SK-N-SH (cell line): ENCODE measurements at regions not wholly inside any gene's neighbourhood (a gene's known extent, or its start where the extent isn't known, plus 50 kb on each side); places are given as distances from the start of the nearest gene placed in this dataset.

Experiments used
- CTCF ChIA-PET: fragments of 300-600, 350-600 bp; formaldehyde crosslinking; extraction: SDS; loops from one replicate; lab custom pipeline; 2021; lab: Yijun Ruan, JAX
- POLR2A ChIA-PET: fragments of 350-600 bp; sonication (Branson Sonifier 250); formaldehyde crosslinking; extraction: SDS; loops from one replicate; lab custom pipeline; 2020; ENCODE audit warnings: antibody characterized with exemption, inconsistent platforms; lab: Yijun Ruan, JAX
- DNase-seq: peaks from one replicate; pipeline ENCODE4 v3.0.0; 2012
- H2AFZ ChIP-seq: fragments of 200-600 bp; sonication (generic); 2 replicates; pipeline ENCODE4 v1.8.1; 2016; ENCODE audit warnings: antibody characterized with exemption, mild to moderate bottlenecking, low read depth
- H3F3A ChIP-seq: fragments of 200-600 bp; sonication (generic); replicated peaks from 2 replicates; pipeline ENCODE3; 2016; ENCODE audit warnings: antibody characterized with exemption, mild to moderate bottlenecking; ENCODE audit not compliant: insufficient read depth
- H3K27ac ChIP-seq, 2 experiments: fragments of 200-500 bp in 1 of 2; fragments of 200-600 bp in 1 of 2; sonication (Bioruptor generic) in 1 of 2; sonication (generic), shearing (Covaris generic) in 1 of 2; 2 replicates each; pipeline versions ENCODE4 v1.5.1 to v1.6.1; 2014 to 2016; ENCODE audit warnings: low read depth in 2 of 2, inconsistent platforms in 1 of 2, low read length in 1 of 2, mild to moderate bottlenecking in 1 of 2, mixed read lengths in 1 of 2
- H3K27me3 ChIP-seq: fragments of 200-600 bp; sonication (generic), shearing (Covaris generic); 2 replicates; pipeline ENCODE4 v1.6.1; 2016; ENCODE audit warnings: mixed run types; ENCODE audit not compliant: insufficient read depth
- H3K36me3 ChIP-seq, 2 experiments: fragments of 200-500 bp in 1 of 2; fragments of 200-600 bp in 1 of 2; sonication (Bioruptor generic) in 1 of 2; sonication (generic) in 1 of 2; replicated peaks in 1 of 2; 2 replicates each; pipeline versions ENCODE3 to v1.5.1; 2014 to 2016; ENCODE audit warnings: low read length in 1 of 2, mild to moderate bottlenecking in 1 of 2; ENCODE audit not compliant: insufficient read depth in 2 of 2, control insufficient read depth in 1 of 2
- H3K4me1 ChIP-seq, 2 experiments: fragments of 200-500 bp in 1 of 2; fragments of 200-600 bp in 1 of 2; sonication (Bioruptor generic) in 1 of 2; sonication (generic), shearing (Covaris generic) in 1 of 2; 2 replicates each; pipeline versions ENCODE4 v1.5.1 to v1.6.1; 2014 to 2016; ENCODE audit warnings: low read depth in 1 of 2, low read length in 1 of 2, mixed run types in 1 of 2; ENCODE audit not compliant: insufficient read depth in 2 of 2, control insufficient read depth in 1 of 2
- H3K4me2 ChIP-seq: fragments of 200-600 bp; sonication (generic), shearing (Covaris generic); 2 replicates; pipeline ENCODE4 v1.6.1; 2017; ENCODE audit warnings: mixed run types
- H3K4me3 ChIP-seq, 2 experiments: fragments of 200-500 bp in 1 of 2; fragments of 200-600 bp in 1 of 2; sonication (Bioruptor generic) in 1 of 2; sonication (generic), shearing (Covaris generic) in 1 of 2; 2 replicates each; pipeline versions ENCODE4 v1.5.1 to v1.8.1; 2014 to 2016; ENCODE audit warnings: low read depth in 2 of 2, inconsistent platforms in 1 of 2, low read length in 1 of 2, mild to moderate bottlenecking in 1 of 2, mixed read lengths in 1 of 2, moderate library complexity in 1 of 2
- H3K79me2 ChIP-seq: fragments of 200-600 bp; sonication (generic); 2 replicates; pipeline ENCODE4 v1.8.1; 2017; ENCODE audit warnings: mild to moderate bottlenecking; ENCODE audit not compliant: insufficient read depth
- H3K9ac ChIP-seq: fragments of 200-600 bp; sonication (generic); 2 replicates; pipeline ENCODE4 v1.6.1; 2017; ENCODE audit warnings: mixed run types
- H3K9me2 ChIP-seq: fragments of 200-600 bp; sonication (generic); 2 replicates; pipeline ENCODE4 v1.6.1; 2017; ENCODE audit warnings: mixed run types
- H3K9me3 ChIP-seq: fragments of 200-600 bp; sonication (generic); 2 replicates; pipeline ENCODE4 v1.6.1; 2017; ENCODE audit warnings: mixed run types, mild to moderate bottlenecking, moderate library complexity
- H4K20me1 ChIP-seq: fragments of 200-600 bp; sonication (generic); 2 replicates; pipeline ENCODE4 v1.6.1; 2017; ENCODE audit warnings: mild to moderate bottlenecking, mixed run types; ENCODE audit not compliant: insufficient read depth
- EZH2phosphoT487 ChIP-seq: fragments of 200-600 bp; sonication (generic); IDR thresholded peaks from 2 replicates; pipeline ENCODE4 v1.6.1; 2017; ENCODE audit warnings: low read depth, mixed run types, mild to moderate bottlenecking, antibody characterized with exemption, moderate library complexity, borderline replicate concordance
- FOXJ3 ChIP-seq: sonication (generic); formaldehyde crosslinking; IDR thresholded peaks from 2 replicates; pipeline ENCODE4 v1.5.1; 2020; ENCODE audit warnings: mild to moderate bottlenecking, missing genetic modification reagents
- FOXM1 ChIP-seq: IDR thresholded peaks from 2 replicates; pipeline ENCODE4 v1.4.0; 2012; ENCODE audit warnings: low read depth, mild to moderate bottlenecking
- GABPA ChIP-seq: IDR thresholded peaks from 2 replicates; pipeline ENCODE4 v1.4.0; 2012; ENCODE audit warnings: low read depth, mild to moderate bottlenecking
- MXI1 ChIP-seq: IDR thresholded peaks from 2 replicates; pipeline ENCODE4 v1.6.1; 2012; ENCODE audit warnings: mild to moderate bottlenecking, low read depth, low read length, improper control_type of control experiment
- NFIC ChIP-seq: IDR thresholded peaks from 2 replicates; pipeline ENCODE4 v1.4.0; 2012; ENCODE audit warnings: borderline replicate concordance
- NRF1 ChIP-seq: IDR thresholded peaks from 2 replicates; pipeline ENCODE4 v1.6.1; 2012; ENCODE audit warnings: low read depth, mild to moderate bottlenecking, low read length
- POLR2AphosphoS5 ChIP-seq: IDR thresholded peaks from 2 replicates; pipeline ENCODE4 v1.6.1; 2012; ENCODE audit warnings: low read depth, low read length
- RAD21 ChIP-seq: IDR thresholded peaks from 2 replicates; pipeline ENCODE4 v1.6.1; 2012; ENCODE audit warnings: mild to moderate bottlenecking, low read length
- RXRA ChIP-seq: IDR thresholded peaks from 2 replicates; pipeline ENCODE4 v1.4.0; 2012; ENCODE audit warnings: low read depth, mild to moderate bottlenecking, borderline replicate concordance
- SMC3 ChIP-seq: IDR thresholded peaks from 2 replicates; pipeline ENCODE4 v1.6.1; 2012; ENCODE audit warnings: low read depth, low read length, improper control_type of control experiment
- TAF1 ChIP-seq: IDR thresholded peaks from 2 replicates; pipeline ENCODE4 v1.6.1; 2012; ENCODE audit warnings: low read depth, mild to moderate bottlenecking, low read length, moderate library complexity, borderline replicate concordance
- TCF12 ChIP-seq: IDR thresholded peaks from 2 replicates; pipeline ENCODE4 v1.4.0; 2012
- TEAD4 ChIP-seq: IDR thresholded peaks from 2 replicates; pipeline ENCODE4 v1.4.0; 2012; ENCODE audit warnings: mild to moderate bottlenecking, borderline replicate concordance; ENCODE audit not compliant: insufficient read depth
- YY1 ChIP-seq: IDR thresholded peaks from 2 replicates; pipeline ENCODE4 v1.4.0; 2012; ENCODE audit warnings: low read depth, mild to moderate bottlenecking
- WGBS: methylation state at CpG from one replicate; pipeline ENCODE4 v1.1.6; 2017; ENCODE audit warnings: low lambda C conversion rate; 5-methylcytosine and 5-hydroxymethylcytosine counted together
- TF ChIP-seq, protein P1 (sequence below): IDR thresholded peaks from 2 replicates; pipeline ENCODE4 v1.4.0; 2012; ENCODE audit warnings: low read depth, borderline replicate concordance
- TF ChIP-seq, protein P2 (sequence below): IDR thresholded peaks from 2 replicates; pipeline ENCODE4; 2012
- TF ChIP-seq, protein P3 (sequence below): fragments of 200-600 bp; sonication (generic); IDR thresholded peaks from 2 replicates; pipeline ENCODE4 v1.6.1; 2017; ENCODE audit warnings: antibody characterized with exemption, mild to moderate bottlenecking, moderate library complexity
- TF ChIP-seq, protein P4 (sequence below): fragments of 150-350 bp; IDR thresholded peaks from 2 replicates; pipeline ENCODE4 v1.6.1; 2017; ENCODE audit warnings: antibody characterized with exemption, low read length, low read depth, borderline replicate concordance

DNA sequence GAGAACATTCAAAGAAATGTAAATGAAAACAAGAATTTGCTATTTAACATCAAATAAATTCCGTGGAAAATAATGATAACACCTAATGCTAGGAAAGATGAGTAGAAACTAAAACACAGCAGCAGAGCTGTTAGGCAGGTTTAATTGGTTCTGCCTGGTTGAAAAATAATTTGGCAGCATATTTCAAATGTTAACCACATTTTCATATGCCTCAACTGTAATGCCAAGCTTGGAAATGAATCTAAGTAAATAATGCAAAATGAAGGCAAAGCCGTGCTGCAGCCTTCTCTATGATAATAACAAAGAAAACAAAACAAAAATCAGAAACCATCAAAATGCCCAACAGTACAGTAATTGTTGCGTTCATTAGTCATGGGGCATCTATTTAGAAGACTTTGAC lies 79.9 kb upstream of the MSX2 start:
- WGBS: 62% methylated on average over 3 of the region's 3 CpGs
- no peak overlapping the region for H3K27ac ChIP-seq
- no peaks in the 10 kb centered on the region for H3K9me3 ChIP-seq
- TF ChIP-seq EZH2phosphoT487 (no peak), FOXM1 (no peak), RAD21 (no peak), YY1 (no peak), TEAD4 (no peak), RXRA (no peak), FOXJ3 (no peak), MXI1 (no peak), GABPA (no peak)
- TF ChIP-seq, protein P1, sequence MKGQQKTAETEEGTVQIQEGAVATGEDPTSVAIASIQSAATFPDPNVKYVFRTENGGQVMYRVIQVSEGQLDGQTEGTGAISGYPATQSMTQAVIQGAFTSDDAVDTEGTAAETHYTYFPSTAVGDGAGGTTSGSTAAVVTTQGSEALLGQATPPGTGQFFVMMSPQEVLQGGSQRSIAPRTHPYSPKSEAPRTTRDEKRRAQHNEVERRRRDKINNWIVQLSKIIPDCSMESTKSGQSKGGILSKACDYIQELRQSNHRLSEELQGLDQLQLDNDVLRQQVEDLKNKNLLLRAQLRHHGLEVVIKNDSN: no peak
- TF ChIP-seq, protein P2, sequence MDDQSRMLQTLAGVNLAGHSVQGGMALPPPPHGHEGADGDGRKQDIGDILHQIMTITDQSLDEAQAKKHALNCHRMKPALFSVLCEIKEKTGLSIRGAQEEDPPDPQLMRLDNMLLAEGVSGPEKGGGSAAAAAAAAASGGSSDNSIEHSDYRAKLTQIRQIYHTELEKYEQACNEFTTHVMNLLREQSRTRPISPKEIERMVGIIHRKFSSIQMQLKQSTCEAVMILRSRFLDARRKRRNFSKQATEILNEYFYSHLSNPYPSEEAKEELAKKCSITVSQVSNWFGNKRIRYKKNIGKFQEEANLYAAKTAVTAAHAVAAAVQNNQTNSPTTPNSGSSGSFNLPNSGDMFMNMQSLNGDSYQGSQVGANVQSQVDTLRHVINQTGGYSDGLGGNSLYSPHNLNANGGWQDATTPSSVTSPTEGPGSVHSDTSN: no peak
- TF ChIP-seq, protein P3, sequence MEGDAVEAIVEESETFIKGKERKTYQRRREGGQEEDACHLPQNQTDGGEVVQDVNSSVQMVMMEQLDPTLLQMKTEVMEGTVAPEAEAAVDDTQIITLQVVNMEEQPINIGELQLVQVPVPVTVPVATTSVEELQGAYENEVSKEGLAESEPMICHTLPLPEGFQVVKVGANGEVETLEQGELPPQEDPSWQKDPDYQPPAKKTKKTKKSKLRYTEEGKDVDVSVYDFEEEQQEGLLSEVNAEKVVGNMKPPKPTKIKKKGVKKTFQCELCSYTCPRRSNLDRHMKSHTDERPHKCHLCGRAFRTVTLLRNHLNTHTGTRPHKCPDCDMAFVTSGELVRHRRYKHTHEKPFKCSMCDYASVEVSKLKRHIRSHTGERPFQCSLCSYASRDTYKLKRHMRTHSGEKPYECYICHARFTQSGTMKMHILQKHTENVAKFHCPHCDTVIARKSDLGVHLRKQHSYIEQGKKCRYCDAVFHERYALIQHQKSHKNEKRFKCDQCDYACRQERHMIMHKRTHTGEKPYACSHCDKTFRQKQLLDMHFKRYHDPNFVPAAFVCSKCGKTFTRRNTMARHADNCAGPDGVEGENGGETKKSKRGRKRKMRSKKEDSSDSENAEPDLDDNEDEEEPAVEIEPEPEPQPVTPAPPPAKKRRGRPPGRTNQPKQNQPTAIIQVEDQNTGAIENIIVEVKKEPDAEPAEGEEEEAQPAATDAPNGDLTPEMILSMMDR: no peak
- no peak overlapping the region for H3K4me2 ChIP-seq
- H3F3A ChIP-seq: no peaks in the 10 kb centered on the region
- no peaks in the 10 kb centered on the region for H3K27me3 ChIP-seq
- DNase-seq: no peak
- H3K4me1 ChIP-seq: no peaks in the 10 kb centered on the region
- POLR2A ChIA-PET: no interaction called here
- CTCF ChIA-PET: interaction anchor here (0.8 to 1.6 kb wide), 2 partner anchors 21 to 225 kb away, joined by 3 to 4 read pairs; no protein-coding TSS in a partner anchor
- no peaks in the 10 kb centered on the region for H3K9me2 ChIP-seq
- no peaks in the 10 kb centered on the region for H3K79me2 ChIP-seq
- H3K9ac ChIP-seq: no peak overlapping the region
- no peak overlapping the region for H2AFZ ChIP-seq
- no peaks in the 10 kb centered on the region for H4K20me1 ChIP-seq
- H3K4me3 ChIP-seq: no peak overlapping the region
- no peaks in the 10 kb centered on the region for H3K36me3 ChIP-seq

DNA sequence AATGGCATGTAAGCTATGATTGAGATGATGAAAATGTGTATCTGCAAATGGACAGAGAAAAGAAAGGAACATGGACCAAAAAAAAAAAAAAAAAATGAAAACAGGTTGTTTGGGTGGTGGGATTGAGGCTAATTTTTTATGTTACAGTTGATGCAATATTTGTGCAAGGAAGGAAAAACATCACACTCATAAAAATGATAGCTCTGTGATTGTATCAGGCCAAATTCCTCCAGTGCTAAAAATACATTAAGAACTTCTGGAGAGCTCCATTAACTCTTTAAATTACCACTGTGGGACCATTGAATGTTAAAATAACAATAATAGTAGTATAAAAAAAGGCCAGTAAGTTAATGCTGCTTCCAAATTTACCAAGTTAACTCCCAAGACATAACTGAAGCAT lies 79.5 kb upstream of the MSX2 start:
- TF ChIP-seq, protein P3: no peak
- TF ChIP-seq POLR2AphosphoS5 (no peak), SMC3 (no peak), NRF1 (no peak), TCF12 (no peak), TEAD4 (no peak), NFIC (no peak), TAF1 (no peak)
- TF ChIP-seq, protein P4, sequence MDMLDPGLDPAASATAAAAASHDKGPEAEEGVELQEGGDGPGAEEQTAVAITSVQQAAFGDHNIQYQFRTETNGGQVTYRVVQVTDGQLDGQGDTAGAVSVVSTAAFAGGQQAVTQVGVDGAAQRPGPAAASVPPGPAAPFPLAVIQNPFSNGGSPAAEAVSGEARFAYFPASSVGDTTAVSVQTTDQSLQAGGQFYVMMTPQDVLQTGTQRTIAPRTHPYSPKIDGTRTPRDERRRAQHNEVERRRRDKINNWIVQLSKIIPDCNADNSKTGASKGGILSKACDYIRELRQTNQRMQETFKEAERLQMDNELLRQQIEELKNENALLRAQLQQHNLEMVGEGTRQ: no peak
- no peaks in the 10 kb centered on the region for H3K4me1 ChIP-seq
- H3F3A ChIP-seq: no peaks in the 10 kb centered on the region
- H3K9me2 ChIP-seq: no peaks in the 10 kb centered on the region
- H3K9me3 ChIP-seq: no peaks in the 10 kb centered on the region
- DNase-seq: no peak
- POLR2A ChIA-PET: no interaction called here
- no peak overlapping the region for H3K27ac ChIP-seq
- no peak overlapping the region for H3K4me2 ChIP-seq
- H3K9ac ChIP-seq: no peak overlapping the region
- no peaks in the 10 kb centered on the region for H3K79me2 ChIP-seq
- no peaks in the 10 kb centered on the region for H4K20me1 ChIP-seq
- H2AFZ ChIP-seq: no peak overlapping the region
- H3K4me3 ChIP-seq: no peak overlapping the region
- no peaks in the 10 kb centered on the region for H3K36me3 ChIP-seq
- CTCF ChIA-PET: interaction anchor here (0.8 kb wide), 1 partner anchor 226 kb away, joined by 3 read pairs; no protein-coding TSS in a partner anchor
- no peaks in the 10 kb centered on the region for H3K27me3 ChIP-seq
